Suppressor macrophage treated with lipopolysaccharide for 1 hour (primary cell): ENCODE measurements at regions not wholly inside any gene's neighbourhood (a gene's known extent, or its start where the extent isn't known, plus 50 kb on each side); places are given as distances from the start of the nearest gene placed in this dataset.

Experiments
- DNase-seq, 3 donors: peaks; one replicate each; pipeline ENCODE4 v3.0.0-alpha.2; 2020 to 2022

- no peak for DNase-seq
These were observed 167.8 kb downstream of the OLFM1 start for GRCh38 chr9:135255033-135255840.

GRCh38 chr9:135255841-135256580 lies 168.5 kb downstream of the OLFM1 start:
- DNase-seq, result no peak

GRCh38 chr9:135256581-135257354 lies 169.3 kb downstream of the OLFM1 start:
- DNase-seq, result no peak

GRCh38 chr9:135258461-135258860 lies 171.0 kb downstream of the OLFM1 start:
- no peak for DNase-seq

GRCh38 chr9:135259273-135259672 lies 171.8 kb downstream of the OLFM1 start:
- DNase-seq, result no peak

- no peak for DNase-seq
These were observed 173.0 kb downstream of the OLFM1 start for GRCh38 chr9:135260221-135261180.

GRCh38 chr9:135262248-135262647 lies 174.8 kb downstream of the OLFM1 start:
- no peak for DNase-seq

- no peak for DNase-seq
These were observed 176.0 kb downstream of the OLFM1 start for GRCh38 chr9:135263511-135263910.

- DNase-seq, result no peak
These were observed 178.5 kb downstream of the OLFM1 start for GRCh38 chr9:135265931-135266330.

- DNase-seq, result no peak
These were observed 179.8 kb downstream of the OLFM1 start for GRCh38 chr9:135267191-135267809.

GRCh38 chr9:135268031-135268430 lies 180.6 kb downstream of the OLFM1 start:
- DNase-seq, result no peak

GRCh38 chr9:135268981-135269380 lies 181.5 kb downstream of the OLFM1 start:
- no peak for DNase-seq

- no peak for DNase-seq
These were observed 182.7 kb downstream of the OLFM1 start for GRCh38 chr9:135269912-135270830.

- no peak for DNase-seq
These were observed 184.0 kb downstream of the OLFM1 start for GRCh38 chr9:135271425-135271824.

- DNase-seq, result no peak
These were observed 185.1 kb downstream of the OLFM1 start for GRCh38 chr9:135272608-135273007.

GRCh38 chr9:135273008-135273407 lies 185.5 kb downstream of the OLFM1 start:
- no peak for DNase-seq

GRCh38 chr9:135275163-135275562 lies 187.7 kb downstream of the OLFM1 start:
- no peak for DNase-seq

GRCh38 chr9:135275571-135276289 lies 188.3 kb downstream of the OLFM1 start:
- no peak for DNase-seq

- DNase-seq, result no peak
These were observed 190.0 kb downstream of the OLFM1 start for GRCh38 chr9:135277219-135278201.
